ENCODE measurements at regions not wholly inside any gene's neighbourhood (a gene's known extent, or its start where the extent isn't known, plus 50 kb on each side); places are given as distances from the start of the nearest gene placed in this dataset.

DNA sequence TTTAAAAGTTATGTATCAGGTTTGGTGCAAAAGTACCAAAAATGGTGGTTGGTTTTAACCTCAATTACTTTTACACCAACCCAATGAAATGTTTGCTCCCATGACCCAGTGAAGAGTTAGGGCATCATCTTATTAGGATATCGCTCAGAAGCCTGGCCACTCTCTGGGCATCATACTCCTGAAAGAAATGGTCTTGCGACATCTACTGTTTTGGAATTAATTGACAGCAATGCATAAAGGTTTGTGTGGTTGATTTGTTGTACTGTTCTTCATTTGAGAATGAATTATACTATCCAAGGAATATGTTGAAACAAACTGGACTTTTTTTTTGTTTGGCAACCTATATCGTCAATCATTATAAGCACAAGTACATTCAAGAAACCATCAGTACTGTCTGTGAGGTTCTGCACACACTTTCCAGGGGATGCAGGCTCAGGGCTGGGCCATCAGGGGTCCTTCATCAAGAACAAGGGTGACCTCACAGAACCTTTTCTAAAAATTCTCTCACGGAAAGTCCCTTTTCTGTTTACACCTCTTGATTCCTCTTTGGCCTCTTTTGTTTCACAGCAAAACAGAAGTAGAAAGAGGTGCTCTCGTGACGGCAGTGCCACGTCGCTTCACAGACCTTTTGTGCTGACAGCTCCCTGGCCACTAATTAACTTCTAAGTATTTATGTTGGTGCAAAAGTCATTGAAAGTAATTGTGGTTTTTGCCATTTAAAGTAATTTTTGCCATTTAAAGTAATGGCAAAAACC lies 117.2 kb upstream of the KLF6 start:
- DNase-seq (ENCODE audit: low spot score), result no peak

- DNase-seq (ENCODE audit: low spot score), result no peak
Observed at GRCh38 chr10:3901370-3901769, 116.4 kb upstream of the KLF6 start.

- DNase-seq (ENCODE audit: low spot score), result no peak
Observed at GRCh38 chr10:3900391-3900790, 115.4 kb upstream of the KLF6 start.

DNA sequence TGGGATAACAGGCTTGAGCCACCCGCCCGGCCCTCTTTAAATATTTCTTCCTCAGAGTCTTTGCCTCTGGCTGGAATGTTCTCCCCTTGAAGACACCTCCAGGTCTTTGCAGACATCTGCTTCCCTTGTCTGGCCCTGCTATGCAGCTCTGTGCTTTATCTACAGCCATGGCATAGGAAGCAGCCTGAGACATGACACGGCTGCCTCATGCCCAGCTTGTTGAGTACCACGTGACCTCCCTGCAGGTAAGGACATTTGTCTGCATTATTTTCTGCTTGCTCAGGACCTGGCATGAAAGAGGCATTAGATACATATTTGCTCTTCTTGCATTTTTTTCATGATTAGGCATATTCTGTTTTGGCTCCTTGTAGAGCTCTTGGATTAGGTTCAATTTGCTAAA lies 113.8 kb upstream of the KLF6 start:
- DNase-seq (ENCODE audit: low spot score), result no peak

- DNase-seq (ENCODE audit: low spot score), result peak; percentile 54
Observed at GRCh38 chr10:3897156-3897555, 112.1 kb upstream of the KLF6 start.

DNA sequence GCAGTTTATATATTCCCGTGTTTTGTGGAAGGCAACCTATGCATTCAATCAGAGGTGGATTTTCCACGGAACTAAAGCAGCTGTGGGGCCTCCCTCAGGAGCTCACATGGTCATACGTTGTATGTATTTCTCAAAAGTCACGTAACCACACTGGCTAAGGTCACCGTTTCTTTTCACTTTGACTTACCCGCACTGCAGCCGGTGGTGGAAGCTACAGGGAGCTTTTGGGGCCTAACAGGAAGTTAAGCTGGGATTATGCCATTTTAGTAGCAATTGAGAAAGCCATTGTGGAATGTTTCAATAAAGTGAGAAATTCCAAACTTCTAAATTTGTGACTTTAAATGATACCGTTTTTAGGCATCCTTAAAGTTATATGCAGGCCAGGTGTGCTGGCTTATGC lies 111.2 kb upstream of the KLF6 start:
- DNase-seq (ENCODE audit: low spot score), result no peak

- peak; percentile 40 for DNase-seq (ENCODE audit: low spot score)
Observed at GRCh38 chr10:3895045-3895631, 110.1 kb upstream of the KLF6 start.

GRCh38 chr10:3893901-3894563 lies 109.0 kb upstream of the KLF6 start:
- no peak for DNase-seq (ENCODE audit: low spot score)

DNA sequence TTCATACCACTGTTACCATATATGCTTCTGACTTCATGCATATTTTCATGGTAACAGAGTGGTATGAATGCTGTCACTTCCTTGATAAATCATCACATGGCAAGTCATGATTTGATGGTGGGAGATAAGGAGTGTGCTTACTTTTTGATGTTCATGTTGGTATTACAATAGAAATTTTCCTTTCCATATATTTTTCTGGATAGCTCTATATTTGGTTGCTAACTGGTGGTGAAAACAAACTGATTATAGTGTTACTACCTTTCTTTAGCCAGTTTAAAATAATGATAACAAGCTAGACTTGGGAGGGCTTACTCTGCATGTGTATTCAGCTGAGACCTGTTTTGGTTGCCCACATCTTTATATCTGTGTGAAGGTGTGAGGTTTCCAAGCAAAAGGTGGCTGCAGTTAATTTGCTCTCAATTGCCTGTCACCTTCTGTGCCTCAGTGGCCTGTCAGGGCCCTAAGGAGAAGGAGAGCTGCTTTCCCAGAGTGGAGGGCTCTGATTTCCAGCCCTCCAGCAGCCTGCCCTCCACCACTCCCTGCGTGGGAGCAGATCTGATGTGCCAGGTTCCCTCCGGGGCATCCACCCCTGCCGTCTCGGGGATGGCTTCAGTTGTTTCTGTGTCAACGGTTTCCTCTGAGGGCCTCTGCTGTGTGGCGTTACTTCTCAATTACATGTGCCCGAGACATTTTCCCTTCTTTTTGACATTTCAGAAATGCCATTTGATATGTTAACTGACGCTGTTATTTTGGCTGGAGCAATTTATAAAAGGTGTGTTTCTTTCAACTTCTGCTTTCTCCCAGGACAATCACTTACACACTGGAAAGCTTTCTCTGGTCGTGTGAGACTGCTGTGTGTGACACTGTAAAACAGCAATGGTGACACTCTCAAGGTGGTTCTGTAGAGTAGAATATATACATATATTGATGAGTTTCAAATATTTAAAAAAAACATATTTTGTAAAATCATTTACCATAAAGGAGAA lies 107.7 kb upstream of the KLF6 start:
- no peak for DNase-seq (ENCODE audit: low spot score)

GRCh38 chr10:3891396-3891795 lies 106.4 kb upstream of the KLF6 start:
- no peak for DNase-seq (ENCODE audit: low spot score)

DNA sequence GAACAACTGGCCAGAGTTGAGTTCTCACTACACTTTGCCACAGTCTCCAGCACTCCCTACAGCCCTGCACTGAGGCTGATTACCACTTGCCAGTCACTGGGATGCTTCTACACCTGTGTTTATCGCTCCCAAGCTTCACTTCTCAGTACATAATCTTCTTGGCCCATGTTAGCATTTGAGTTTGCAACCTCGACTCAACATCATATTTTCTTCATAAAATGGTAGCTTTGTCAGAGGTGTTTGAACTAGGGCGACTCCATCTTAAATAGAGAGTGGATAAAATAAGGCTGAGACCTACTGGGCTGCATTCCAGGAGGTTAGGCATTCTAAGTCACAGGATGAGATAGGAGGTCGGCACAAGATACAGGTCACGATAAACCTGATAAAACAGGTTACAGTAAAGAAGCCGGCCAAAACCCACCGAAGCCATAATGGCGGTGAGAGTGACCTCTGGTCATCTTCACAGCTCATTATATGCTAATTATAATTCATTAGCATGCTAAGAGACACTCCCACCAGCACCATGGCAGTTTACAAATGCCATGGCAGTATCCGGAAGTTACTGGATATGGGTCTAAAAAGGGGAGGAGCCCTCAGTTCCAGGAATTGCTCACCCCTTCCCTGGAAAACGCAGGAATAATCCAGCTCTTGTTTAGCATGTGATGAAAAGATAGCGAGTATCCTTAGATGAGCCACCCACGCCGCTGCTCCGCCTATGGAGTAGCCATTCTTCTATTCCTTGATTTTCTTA lies 105.8 kb upstream of the KLF6 start:
- no peak for DNase-seq (ENCODE audit: low spot score)

GRCh38 chr10:3889961-3890522 lies 105.0 kb upstream of the KLF6 start:
- peak; percentile 36 for DNase-seq (ENCODE audit: low spot score)

DNA sequence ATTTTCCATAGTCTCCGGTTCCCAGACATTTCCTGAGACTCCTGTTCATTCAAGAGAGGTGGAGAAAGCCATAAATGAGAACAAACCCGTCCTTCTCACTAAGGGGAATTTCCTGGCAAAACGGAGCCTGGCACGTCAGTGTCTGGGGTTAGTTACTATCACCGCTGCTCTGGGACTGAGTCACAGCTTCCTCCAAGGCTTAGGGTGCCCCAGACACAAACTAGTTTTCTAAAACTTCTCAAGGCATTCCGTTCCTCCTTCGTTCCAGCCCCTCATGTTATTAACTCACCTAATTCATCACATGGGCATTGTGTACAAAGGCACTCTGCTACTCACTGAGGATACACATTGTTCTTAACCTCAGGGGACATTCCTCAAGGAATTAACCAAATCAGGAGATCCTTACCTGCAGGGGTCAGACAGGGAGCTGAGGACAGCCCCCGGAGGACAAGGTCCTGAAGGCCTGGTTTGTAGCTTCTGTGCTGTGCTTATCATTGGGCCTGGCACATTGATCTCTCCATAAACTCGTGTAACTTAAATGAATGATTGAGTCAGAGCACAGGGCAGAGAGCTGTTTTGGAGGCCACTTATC lies 103.0 kb upstream of the KLF6 start:
- no peak for DNase-seq (ENCODE audit: low spot score)

GRCh38 chr10:3887404-3887803 lies 102.4 kb upstream of the KLF6 start:
- DNase-seq (ENCODE audit: low spot score), result no peak

GRCh38 chr10:3886641-3887251 lies 101.7 kb upstream of the KLF6 start:
- DNase-seq (ENCODE audit: low spot score), result peak; percentile 69

GRCh38 chr10:3886191-3886590 lies 101.2 kb upstream of the KLF6 start:
- peak; percentile 73 for DNase-seq (ENCODE audit: low spot score)

DNA sequence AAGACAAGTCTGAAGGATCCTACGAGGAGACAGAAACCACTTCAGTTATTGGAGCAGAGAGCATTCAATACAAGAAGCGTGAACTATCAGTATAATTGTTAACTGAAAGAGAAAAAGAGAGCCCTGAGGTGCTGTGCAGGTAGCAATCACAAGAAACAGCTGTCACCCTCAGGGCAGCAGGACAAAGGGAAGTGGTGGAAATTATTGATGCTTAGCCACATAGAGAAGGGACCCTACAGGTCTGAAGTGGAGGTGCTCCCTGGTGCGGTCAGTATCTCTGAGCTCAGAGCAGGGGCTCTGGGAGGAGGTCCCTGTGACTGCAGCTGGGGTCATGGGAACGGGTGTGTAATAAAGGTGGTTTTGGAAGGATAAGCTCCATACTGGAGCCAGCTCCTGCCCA lies 97.8 kb upstream of the KLF6 start:
- no peak for DNase-seq (ENCODE audit: low spot score)

DNA sequence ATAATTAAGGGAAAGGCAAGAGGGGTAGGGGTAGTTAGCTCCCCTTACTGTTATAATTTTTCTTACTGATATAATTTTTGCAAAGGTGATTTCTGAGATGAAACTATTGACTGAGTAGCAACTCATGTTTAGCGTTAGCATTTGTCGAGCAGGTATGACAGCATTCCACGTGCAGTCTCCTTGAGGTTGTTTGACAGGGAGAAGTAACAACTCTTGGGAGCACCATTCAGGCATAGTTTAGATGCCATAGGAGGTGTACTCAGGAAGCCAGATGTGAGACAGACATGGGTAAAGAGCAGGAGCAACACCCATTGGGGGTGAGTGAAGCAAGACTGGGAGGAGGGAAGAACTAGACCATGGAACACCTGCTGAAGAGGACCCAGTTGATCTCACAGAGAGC lies 96.6 kb upstream of the KLF6 start:
- DNase-seq (ENCODE audit: low spot score), result no peak

DNA sequence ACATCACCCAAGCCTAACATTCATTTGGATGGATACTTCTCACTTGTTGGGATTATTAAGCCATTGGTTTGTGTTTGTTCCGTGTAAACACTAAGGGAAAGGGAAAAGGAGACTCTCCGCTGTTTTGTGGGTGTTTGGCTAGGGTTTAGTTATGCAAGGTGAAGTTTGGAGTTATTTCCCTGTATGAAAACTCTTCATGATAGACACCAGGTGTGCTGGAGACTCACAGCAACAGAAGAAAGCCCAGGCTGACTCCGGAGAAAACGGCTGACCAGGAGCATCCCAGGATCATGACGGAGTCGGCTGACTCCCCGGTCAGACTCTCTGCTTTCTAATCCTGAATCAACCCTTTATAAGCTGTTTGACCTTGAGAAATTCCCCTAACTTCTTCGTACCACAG lies 94.1 kb upstream of the KLF6 start:
- DNase-seq (ENCODE audit: low spot score), result no peak
